ENCODE measurements at regions not wholly inside any gene's neighbourhood (a gene's known extent, or its start where the extent isn't known, plus 50 kb on each side); places are given as distances from the start of the nearest gene placed in this dataset.

DNA sequence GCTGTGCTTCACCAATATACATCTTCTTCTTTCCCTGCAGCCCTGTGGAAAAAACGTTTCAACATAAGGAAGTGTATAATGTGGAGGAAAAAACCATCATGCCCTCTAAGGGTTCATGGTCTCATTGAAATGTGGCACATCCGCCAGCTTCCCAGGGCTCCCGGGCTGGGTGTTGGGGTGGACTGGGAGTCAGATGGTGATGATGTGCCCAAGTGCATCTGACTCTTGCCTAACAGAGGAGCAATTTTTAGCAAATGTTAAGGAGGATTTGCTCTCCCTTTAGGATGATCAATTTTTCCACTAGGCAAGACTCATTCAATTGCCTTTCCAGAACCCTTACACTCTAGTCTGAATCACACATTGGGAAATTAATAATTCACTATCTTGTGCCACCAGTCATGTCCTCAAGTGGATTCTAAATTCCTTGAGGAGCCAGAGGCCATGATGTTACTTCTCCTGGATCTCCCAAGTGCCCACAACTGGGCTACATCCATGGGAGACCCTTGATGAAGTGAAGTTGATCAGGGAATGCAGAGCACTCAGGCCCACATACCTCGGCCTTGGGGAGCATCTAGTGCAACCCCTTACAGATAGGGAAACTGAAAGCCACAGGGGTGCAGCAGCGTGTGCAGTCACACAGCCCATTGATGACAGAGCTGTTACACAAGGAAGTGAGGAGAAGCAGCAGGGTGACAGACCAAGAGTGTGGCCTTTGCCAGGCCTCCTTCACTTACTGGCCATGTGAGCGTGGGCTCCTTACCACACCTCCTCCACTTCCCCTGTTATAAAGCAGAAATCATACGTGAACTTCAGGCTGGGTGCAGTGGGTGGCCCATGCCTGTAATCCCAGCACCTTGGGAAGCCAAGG is 100.0 kb upstream of the SLC44A3 start:
- ChIA-PET POLR2A (no interaction called here), CTCF (no interaction called here)
- no peak for DNase-seq (ENCODE audit: extremely low spot score)
- TF ChIP-seq CTBP1 (IDR thresholded peaks at IDR 0.05; ENCODE audit: borderline replicate concordance) (no peak), ELF4 (IDR thresholded peaks at IDR 0.05) (no peak), FOXK2 (IDR thresholded peaks at IDR 0.05) (no peak), ARNT (IDR thresholded peaks at IDR 0.05) (no peak), L3MBTL2 (conservative IDR thresholded peaks at IDR 0.05) (no peak), FOXA1 (IDR thresholded peaks at IDR 0.05) (no peak), HDGF (IDR thresholded peaks at IDR 0.05; ENCODE audit: borderline replicate concordance) (no peak)
- TF ChIP-seq, protein P1, sequence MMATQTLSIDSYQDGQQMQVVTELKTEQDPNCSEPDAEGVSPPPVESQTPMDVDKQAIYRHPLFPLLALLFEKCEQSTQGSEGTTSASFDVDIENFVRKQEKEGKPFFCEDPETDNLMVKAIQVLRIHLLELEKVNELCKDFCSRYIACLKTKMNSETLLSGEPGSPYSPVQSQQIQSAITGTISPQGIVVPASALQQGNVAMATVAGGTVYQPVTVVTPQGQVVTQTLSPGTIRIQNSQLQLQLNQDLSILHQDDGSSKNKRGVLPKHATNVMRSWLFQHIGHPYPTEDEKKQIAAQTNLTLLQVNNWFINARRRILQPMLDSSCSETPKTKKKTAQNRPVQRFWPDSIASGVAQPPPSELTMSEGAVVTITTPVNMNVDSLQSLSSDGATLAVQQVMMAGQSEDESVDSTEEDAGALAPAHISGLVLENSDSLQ (IDR thresholded peaks at IDR 0.05) = no peak

DNA sequence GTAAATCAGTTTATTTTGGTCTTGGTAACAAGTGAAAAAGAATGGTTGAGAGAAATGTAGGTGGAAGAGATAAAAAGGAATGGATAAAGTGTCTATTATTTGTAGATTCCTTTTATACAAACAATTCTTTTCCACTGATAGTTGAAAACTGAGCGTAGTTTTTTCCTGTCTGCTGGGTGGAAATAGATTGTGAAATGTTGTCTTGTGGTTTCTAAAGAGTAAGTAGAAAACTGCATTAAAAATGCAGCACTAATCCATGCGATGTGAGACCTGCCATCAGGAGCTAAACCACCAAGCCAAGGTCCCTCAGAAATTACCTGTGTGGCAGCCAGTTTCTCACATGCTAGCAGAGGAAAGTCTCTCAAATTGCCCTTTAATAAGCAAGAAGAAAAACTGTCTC is 103.2 kb upstream of the SLC44A3 start:
- CTCF ChIA-PET = no interaction called here
- no peak for TF ChIP-seq L3MBTL2 (conservative IDR thresholded peaks at IDR 0.05)
- TF ChIP-seq FOXM1 (IDR thresholded peaks at IDR 0.05; ENCODE audit: borderline replicate concordance) = no peak
- no peak for TF ChIP-seq FOXK2 (IDR thresholded peaks at IDR 0.05)
- TF ChIP-seq SUZ12 (IDR thresholded peaks at IDR 0.05) = no peak
- TF ChIP-seq NFRKB (IDR thresholded peaks at IDR 0.05) = no peak
- TF ChIP-seq, protein P1 (IDR thresholded peaks at IDR 0.05) = no peak
- TF ChIP-seq CTBP1 (IDR thresholded peaks at IDR 0.05; ENCODE audit: borderline replicate concordance) = no peak
- TF ChIP-seq HDGF (IDR thresholded peaks at IDR 0.05; ENCODE audit: borderline replicate concordance) = no peak
- no peak for TF ChIP-seq ARNT (IDR thresholded peaks at IDR 0.05)
- POLR2A ChIA-PET = no interaction called here
- no peak for DNase-seq (ENCODE audit: extremely low spot score)

DNA sequence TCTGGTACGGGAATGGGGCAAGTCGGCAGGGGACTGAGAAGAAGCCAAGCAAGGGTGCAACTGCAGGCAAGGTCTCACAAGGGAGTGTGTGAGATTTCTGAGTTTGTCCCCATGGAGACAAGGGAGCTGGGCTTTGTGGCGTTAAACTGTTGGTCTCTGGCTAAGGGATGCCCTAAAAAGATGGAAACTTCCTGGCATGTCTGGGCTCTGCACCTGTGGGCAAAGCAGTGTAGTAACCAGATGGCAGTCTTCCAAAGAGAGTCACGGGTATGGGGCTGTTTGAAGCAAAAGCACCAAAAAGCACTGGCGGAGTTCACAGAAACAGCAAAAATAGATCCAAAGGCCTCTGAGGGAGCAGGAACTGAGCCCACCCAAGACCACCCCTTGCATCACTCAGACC is 104.8 kb upstream of the SLC44A3 start:
- TF ChIP-seq, protein P1 (IDR thresholded peaks at IDR 0.05) = no peak
- no peak for TF ChIP-seq SP1 (IDR thresholded peaks at IDR 0.05)
- TF ChIP-seq HDGF (IDR thresholded peaks at IDR 0.05; ENCODE audit: borderline replicate concordance) = no peak
- TF ChIP-seq FOXM1 (IDR thresholded peaks at IDR 0.05; ENCODE audit: borderline replicate concordance) = no peak
- TF ChIP-seq ELF4 (IDR thresholded peaks at IDR 0.05) = no peak
- TF ChIP-seq FOXK2 (IDR thresholded peaks at IDR 0.05) = no peak
- TF ChIP-seq NFRKB (IDR thresholded peaks at IDR 0.05) = no peak
- TF ChIP-seq FOXA1 (IDR thresholded peaks at IDR 0.05) = no peak
- POLR2A ChIA-PET = no interaction called here
- DNase-seq (ENCODE audit: extremely low spot score) = no peak
- CTCF ChIA-PET = interaction anchor here (0.7 kb wide), 2 partner anchors 12 to 109 kb away, joined by 3 read pairs; no protein-coding TSS in a partner anchor

DNA sequence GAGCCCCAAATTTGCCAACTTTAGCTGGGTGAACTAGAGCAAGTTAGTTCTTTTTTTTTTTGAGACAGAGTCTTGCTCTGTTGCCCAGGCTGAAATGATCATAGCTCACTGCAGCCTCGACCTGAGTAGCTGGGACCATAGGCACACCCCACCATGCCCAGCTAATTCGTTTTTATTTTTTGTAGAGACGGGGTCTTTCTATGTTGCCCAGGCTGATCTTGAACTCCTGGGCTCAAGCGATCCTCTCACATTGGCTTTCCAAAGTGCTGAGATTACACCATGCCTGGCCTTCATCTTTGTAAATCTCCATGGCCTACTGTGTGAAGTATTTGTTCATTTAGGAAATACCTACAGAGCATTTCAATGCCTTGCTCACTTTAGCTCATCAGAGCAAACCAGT is 105.6 kb upstream of the SLC44A3 start:
- TF ChIP-seq SP1 (IDR thresholded peaks at IDR 0.05) = no peak
- ChIA-PET POLR2A (no interaction called here), CTCF (interaction anchor here (0.7 kb wide), 1 partner anchor 108 kb away, joined by 3 read pairs; no protein-coding TSS in a partner anchor)
- no peak for DNase-seq (ENCODE audit: extremely low spot score)

DNA sequence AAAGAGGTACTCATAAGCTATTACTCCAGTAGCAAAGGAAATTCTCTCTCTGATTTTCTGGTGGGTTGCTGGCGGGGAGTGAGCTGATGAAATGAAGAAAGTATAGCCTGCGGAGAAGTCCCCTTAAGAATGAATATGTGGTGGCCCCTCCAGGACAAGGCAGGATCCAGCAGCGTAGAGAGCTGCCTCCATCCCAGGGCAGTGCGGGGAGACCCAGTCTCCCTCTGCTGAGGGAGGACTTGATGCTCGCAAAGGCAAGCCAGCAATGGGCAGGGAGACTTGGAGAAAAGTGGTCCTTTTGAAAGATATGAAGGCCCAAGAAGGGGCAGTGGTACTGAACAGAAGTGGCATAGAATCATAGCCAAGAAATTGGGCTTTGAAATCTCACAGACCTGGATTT is 106.0 kb upstream of the SLC44A3 start:
- ChIA-PET CTCF (no interaction called here), POLR2A (no interaction called here)
- TF ChIP-seq, protein P1 (IDR thresholded peaks at IDR 0.05) = no peak
- TF ChIP-seq NFRKB (IDR thresholded peaks at IDR 0.05) (no peak), L3MBTL2 (conservative IDR thresholded peaks at IDR 0.05) (no peak), HDGF (IDR thresholded peaks at IDR 0.05; ENCODE audit: borderline replicate concordance) (no peak), FOXA1 (IDR thresholded peaks at IDR 0.05) (no peak), TARDBP (IDR thresholded peaks at IDR 0.05) (no peak), BHLHE40 (IDR thresholded peaks at IDR 0.05; ENCODE audit: borderline replicate concordance) (no peak), FOXM1 (IDR thresholded peaks at IDR 0.05; ENCODE audit: borderline replicate concordance) (no peak), SP1 (IDR thresholded peaks at IDR 0.05) (no peak), SUZ12 (IDR thresholded peaks at IDR 0.05) (no peak), ZNF384 (IDR thresholded peaks at IDR 0.05) (no peak), FOXK2 (IDR thresholded peaks at IDR 0.05) (no peak), ARNT (IDR thresholded peaks at IDR 0.05) (no peak), ELF4 (IDR thresholded peaks at IDR 0.05) (no peak)
- no peak for DNase-seq (ENCODE audit: extremely low spot score)

DNA sequence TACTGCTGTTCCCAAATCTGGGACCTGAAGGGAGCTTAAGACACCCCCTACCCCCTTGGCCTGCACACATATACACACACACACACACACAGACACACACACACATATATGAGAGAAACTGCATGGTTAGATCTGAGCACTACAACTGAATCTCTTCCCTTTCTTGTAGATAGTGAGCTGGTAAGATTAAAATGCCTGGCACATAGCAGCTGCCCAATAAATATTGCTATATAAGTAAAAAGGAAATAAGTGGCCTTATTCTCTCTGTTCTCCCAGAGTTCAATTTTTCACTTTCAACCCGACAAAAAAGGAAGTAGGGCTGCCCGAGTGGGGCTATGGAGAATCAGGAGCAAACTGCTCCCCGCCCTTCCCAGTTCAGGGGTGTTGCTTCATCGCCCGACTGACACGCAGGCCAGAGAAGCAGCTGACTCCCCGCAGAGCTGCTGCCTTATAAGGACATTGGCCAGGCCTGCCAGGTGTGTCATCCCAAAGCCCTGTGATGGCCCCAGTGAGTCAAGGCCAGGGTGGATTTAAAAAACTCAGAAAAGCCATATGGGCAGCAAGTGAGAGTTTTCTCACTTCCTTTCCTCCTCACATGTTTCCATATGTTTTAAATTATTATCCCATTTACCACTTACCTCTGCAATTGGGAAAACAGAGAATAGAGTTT is 106.5 kb upstream of the SLC44A3 start:
- no peak for TF ChIP-seq BHLHE40 (IDR thresholded peaks at IDR 0.05; ENCODE audit: borderline replicate concordance)
- no peak for TF ChIP-seq CTBP1 (IDR thresholded peaks at IDR 0.05; ENCODE audit: borderline replicate concordance)
- no peak for TF ChIP-seq L3MBTL2 (conservative IDR thresholded peaks at IDR 0.05)
- no peak for TF ChIP-seq HDGF (IDR thresholded peaks at IDR 0.05; ENCODE audit: borderline replicate concordance)
- no peak for TF ChIP-seq SP1 (IDR thresholded peaks at IDR 0.05)
- no peak for DNase-seq (ENCODE audit: extremely low spot score)
- POLR2A ChIA-PET = no interaction called here
- CTCF ChIA-PET = no interaction called here
